Subcutaneous abdominal adipose tissue (tissue), 5 donors: ENCODE measurements at regions not wholly inside any gene's neighbourhood (a gene's known extent, or its start where the extent isn't known, plus 50 kb on each side); places are given as distances from the start of the nearest gene placed in this dataset.

Source experiments
- H3K27ac ChIP-seq: one replicate; pipeline ENCODE4 v1.7.0; 2013; ENCODE audit warnings: low read depth, mild to moderate bottlenecking, inconsistent platforms, low read length, moderate library complexity
- H3K27me3 ChIP-seq, 5 donors: one replicate each; pipeline ENCODE4 v1.7.0; 2013; ENCODE audit warnings: low read length in 5 of 5, inconsistent platforms in 1 of 5; ENCODE audit not compliant: control insufficient read depth in 5 of 5, insufficient read depth in 4 of 5
- H3K36me3 ChIP-seq, 5 donors: one replicate each; pipeline ENCODE4 v1.7.0; 2013; ENCODE audit warnings: low read length in 5 of 5; ENCODE audit not compliant: control insufficient read depth in 5 of 5, insufficient read depth in 5 of 5
- H3K4me1 ChIP-seq, 5 donors: one replicate each; pipeline ENCODE4 v1.7.0; 2013; ENCODE audit warnings: low read length in 5 of 5, mild to moderate bottlenecking in 3 of 5, moderate library complexity in 1 of 5; ENCODE audit not compliant: control insufficient read depth in 5 of 5, insufficient read depth in 5 of 5
- H3K4me3 ChIP-seq, 5 donors: one replicate each; pipeline ENCODE4 v1.7.0; 2013; ENCODE audit warnings: low read length in 5 of 5, low read depth in 1 of 5
- H3K9ac ChIP-seq, 5 donors: one replicate each; pipeline ENCODE4 v1.7.0; 2013; ENCODE audit warnings: low read length in 5 of 5, mild to moderate bottlenecking in 4 of 5, moderate library complexity in 3 of 5
- H3K9me3 ChIP-seq, 5 donors: one replicate each; pipeline ENCODE4 v1.7.0; 2013; ENCODE audit warnings: low read length in 5 of 5; ENCODE audit not compliant: control insufficient read depth in 5 of 5
- donor health status: healthy.
- donor health status: healthy.
- donor health status: healthy.
- donor health status: healthy.
- donor health status: healthy.

DNA sequence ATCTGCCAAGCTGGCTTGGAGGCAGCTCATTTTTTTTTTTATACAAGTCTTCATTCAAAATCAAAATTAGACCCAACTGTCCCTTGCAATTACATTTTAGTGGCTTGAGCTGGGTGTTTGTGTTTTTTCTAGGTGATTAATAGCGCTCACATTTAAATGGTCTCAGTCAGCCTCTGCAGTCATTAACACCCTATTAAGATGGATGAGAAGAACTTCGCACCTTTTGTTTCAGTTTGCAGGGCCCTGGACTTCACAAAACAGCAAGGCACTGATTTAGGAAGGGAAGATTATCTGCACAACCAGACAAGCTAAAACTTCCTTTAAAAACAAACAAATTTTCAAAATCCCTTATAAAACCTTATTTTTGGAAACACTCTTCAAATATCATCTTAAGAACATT is 374.8 kb downstream of the EFNA5 start:
- H3K27me3 ChIP-seq: no peaks in the 10 kb centered on the region
- no peaks in the 10 kb centered on the region for H3K9me3 ChIP-seq
- no peak overlapping the region for H3K9ac ChIP-seq
- no peak overlapping the region for H3K4me3 ChIP-seq
- H3K4me1 ChIP-seq: peaks cover 0 to 12% (median 0%) of the 10 kb centered on the region in 5 donors
- H3K36me3 ChIP-seq: no peaks in the 10 kb centered on the region
- no peak overlapping the region for H3K27ac ChIP-seq

DNA sequence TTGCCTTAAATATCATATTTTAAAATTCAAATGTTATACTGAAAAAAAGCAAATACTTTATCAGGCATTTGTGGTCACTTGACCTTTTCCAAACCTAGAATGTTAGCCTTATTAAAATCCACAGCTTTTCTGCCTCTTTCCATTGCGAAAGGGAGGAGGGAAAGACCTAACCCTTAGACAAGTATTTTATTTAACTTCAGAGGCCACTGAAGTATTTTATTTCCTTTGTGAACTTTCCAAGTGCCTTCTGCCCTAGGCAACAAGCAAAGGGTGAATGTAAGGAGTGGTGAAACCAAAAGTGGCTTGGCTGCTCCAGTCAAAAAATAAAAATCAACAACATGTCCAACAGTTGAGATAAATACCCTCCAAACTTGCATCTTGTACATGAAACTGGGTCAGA is 376.1 kb downstream of the EFNA5 start:
- Histone ChIP-seq H3K36me3 (no peaks in the 10 kb centered on the region), H3K9ac (no peak overlapping the region), H3K4me3 (no peak overlapping the region), H3K27ac (no peak overlapping the region), H3K9me3 (no peaks in the 10 kb centered on the region), H3K27me3 (no peaks in the 10 kb centered on the region), H3K4me1 (peaks cover 0 to 9% (median 0%) of the 10 kb centered on the region in 5 donors)

DNA sequence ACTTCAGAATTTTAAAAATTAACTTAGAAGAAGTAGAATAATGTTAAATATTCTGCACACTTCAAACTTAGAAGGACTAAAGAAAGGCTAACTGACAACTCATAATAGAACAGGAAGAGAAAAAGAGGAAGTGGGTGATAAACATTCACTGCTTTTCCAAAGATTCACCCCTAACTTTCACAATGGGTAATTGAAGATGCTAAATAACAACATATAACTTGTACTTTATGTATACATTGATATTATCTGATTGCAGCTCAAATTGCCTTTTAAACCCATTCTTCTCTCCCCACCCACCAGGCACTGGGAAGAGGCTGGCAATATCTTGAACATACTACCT is 376.6 kb downstream of the EFNA5 start:
- Histone ChIP-seq H3K27ac (no peak overlapping the region), H3K36me3 (no peaks in the 10 kb centered on the region), H3K27me3 (no peaks in the 10 kb centered on the region)

DNA sequence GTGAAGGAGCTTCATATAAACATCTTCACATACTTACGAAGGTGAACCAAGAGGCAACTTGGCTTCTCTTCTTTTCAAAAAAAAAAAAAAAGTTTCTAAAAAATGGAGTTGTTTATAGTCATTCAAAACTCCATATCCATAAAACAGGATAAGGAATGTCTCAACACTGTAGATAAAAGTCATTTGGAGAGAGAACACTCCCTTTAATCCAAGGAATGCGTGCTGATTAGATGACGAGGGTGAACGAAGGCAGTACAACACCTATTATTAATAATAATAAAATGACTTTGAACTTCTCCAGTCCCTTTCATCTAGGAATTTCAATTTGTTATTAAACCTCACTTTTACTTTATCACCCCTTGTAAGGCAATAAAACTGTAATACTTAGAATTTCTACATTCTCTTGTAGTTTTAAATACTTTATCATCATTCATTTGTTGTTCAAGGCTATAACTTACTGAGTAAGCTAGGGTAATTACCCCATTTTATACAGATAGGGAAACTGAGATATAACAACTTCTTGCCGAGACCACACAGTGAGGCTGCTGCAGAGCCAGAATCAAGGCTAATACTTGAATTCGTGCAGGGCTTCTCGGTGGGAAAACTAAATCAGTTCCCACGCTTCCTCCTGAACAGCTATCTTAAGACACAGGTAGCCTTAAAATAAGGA is 377.1 kb downstream of the EFNA5 start:
- H3K4me3 ChIP-seq: no peak overlapping the region
- no peaks in the 10 kb centered on the region for H3K9me3 ChIP-seq
- H3K36me3 ChIP-seq: no peaks in the 10 kb centered on the region
- H3K9ac ChIP-seq: no peak overlapping the region
- no peaks in the 10 kb centered on the region for H3K27me3 ChIP-seq
- peaks cover 0 to 9% (median 0%) of the 10 kb centered on the region in 5 donors for H3K4me1 ChIP-seq
- H3K27ac ChIP-seq: no peak overlapping the region

More for the DNA sequence above, 376.6 kb downstream of the EFNA5 start:
- H3K4me1 ChIP-seq: peaks cover 0 to 9% (median 0%) of the 10 kb centered on the region in 5 donors
- no peak overlapping the region for H3K9ac ChIP-seq
- no peaks in the 10 kb centered on the region for H3K9me3 ChIP-seq
- no peak overlapping the region for H3K4me3 ChIP-seq

DNA sequence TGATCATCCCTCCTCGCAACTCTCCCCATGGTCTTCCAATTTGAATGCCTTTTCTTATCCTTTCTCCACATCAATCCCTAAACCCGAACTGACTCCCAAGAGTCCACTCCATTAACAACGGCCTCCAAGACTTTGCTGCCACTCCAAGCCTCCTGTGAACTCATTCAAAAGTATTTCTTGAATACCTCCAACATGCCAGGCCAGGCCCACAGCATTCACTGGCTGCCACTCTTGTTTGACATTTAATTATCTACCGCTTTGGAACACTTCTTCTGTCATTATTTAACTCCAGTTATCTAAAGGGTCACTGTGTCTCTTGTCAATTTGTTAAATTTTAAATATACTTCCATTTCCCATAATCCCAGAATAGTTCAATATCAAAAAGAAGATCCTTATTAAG is 378.9 kb downstream of the EFNA5 start:
- Histone ChIP-seq H3K9ac (no peak overlapping the region), H3K36me3 (no peaks in the 10 kb centered on the region), H3K4me1 (peaks cover 0 to 9% (median 0%) of the 10 kb centered on the region in 5 donors), H3K27me3 (no peaks in the 10 kb centered on the region), H3K9me3 (no peaks in the 10 kb centered on the region), H3K27ac (no peak overlapping the region), H3K4me3 (no peak overlapping the region)

DNA sequence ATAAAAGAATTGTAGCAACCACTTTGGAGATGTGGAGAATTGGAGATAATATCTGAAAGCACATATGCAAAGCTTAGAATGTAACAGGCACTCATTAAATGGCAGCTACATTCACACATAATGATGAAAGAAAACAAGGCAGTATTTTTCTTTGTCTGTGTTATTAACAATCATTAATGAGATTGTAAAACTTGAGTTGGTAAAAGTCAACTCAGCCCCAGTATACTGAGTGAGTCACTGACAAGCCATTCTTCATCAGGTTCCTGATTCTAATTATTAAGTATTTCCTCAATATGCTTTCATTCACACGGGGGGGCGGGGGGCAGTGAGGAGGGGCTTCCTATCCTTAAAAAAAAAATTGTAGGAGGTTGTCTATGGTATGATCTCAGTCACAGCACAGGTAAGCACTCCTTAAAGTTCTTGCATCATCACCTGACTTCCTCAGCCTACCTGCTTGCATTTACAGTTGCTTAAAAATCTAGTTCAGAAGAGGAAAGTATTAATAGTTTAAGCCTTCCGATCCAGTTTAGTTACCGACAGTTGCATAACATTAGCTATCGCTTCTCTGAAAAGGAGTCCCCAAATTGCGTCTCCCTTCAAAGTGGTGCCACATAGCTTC is 379.8 kb downstream of the EFNA5 start:
- H3K27ac ChIP-seq: no peak overlapping the region
- no peaks in the 10 kb centered on the region for H3K36me3 ChIP-seq
- no peak overlapping the region for H3K9ac ChIP-seq
- H3K9me3 ChIP-seq: no peaks in the 10 kb centered on the region
- H3K27me3 ChIP-seq: no peaks in the 10 kb centered on the region
- H3K4me3 ChIP-seq: no peak overlapping the region
- H3K4me1 ChIP-seq: peaks cover 0 to 9% (median 0%) of the 10 kb centered on the region in 5 donors

DNA sequence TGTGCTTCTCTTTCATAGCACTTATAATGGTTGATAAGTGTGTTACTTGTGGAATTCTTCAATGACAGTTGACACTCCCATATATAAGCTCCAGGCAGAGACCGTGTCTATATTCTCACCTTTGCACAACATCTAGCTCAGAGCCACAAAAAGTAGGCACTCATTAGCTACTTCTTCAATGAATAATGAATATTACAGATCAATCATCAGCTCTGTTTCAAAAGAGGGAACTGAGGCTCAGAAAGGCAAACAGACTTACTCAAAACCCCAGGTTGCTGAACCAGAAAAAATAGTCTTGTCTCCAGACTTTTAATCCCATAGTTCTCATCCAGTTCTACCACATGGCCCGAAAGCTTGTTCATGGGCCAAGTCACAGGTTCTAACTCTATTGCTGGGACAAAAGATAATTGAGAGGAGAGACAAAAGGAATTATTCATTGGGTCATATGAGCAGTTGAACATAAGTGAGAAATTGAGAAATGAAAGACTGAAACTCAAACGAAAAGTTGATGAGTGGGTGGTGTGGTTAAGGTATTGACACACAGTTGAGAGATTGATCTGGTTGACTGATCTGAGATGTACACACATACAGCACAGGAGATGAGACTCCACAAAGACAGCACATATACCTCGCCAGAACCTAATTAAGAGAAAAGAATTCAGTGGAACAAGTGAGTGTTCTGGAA is 381.6 kb downstream of the EFNA5 start:
- Histone ChIP-seq H3K9ac (no peak overlapping the region), H3K27me3 (no peaks in the 10 kb centered on the region), H3K9me3 (no peaks in the 10 kb centered on the region), H3K4me3 (no peak overlapping the region), H3K27ac (no peak overlapping the region), H3K36me3 (no peaks in the 10 kb centered on the region), H3K4me1 (no peaks in the 10 kb centered on the region)

DNA sequence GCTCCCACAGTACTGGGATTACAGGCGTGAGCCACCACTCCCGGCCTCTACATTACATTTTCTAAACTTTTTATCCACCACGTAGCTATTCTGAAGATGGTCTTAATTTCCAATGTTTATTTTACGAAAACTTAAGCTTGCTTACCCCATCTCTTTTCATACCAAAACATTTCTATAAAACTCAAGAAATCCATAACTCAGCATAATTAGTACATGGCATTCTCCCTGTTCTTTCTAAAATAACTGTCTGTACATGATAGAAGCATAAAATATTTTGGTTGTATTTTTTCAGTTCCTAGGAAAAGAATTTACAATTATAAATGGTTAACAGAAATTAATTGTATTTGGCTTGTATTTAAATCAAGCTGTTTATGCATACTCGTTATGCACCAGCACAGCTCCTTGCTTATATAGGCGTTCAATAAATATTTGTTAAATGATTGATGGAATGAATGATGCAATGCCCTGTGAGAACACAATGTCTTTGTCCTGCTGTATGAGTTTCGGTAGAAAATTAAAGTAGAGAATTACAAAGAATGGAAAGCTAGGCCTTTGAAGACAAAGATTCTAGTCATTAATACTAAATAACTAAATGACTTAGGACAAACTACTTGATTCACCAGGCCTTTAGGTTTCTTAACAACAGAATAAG is 384.2 kb downstream of the EFNA5 start:
- H3K9ac ChIP-seq: no peak overlapping the region
- no peak overlapping the region for H3K27ac ChIP-seq
- H3K4me3 ChIP-seq: no peak overlapping the region
- no peaks in the 10 kb centered on the region for H3K36me3 ChIP-seq
- H3K4me1 ChIP-seq: no peaks in the 10 kb centered on the region
- no peaks in the 10 kb centered on the region for H3K27me3 ChIP-seq
- H3K9me3 ChIP-seq: no peaks in the 10 kb centered on the region

DNA sequence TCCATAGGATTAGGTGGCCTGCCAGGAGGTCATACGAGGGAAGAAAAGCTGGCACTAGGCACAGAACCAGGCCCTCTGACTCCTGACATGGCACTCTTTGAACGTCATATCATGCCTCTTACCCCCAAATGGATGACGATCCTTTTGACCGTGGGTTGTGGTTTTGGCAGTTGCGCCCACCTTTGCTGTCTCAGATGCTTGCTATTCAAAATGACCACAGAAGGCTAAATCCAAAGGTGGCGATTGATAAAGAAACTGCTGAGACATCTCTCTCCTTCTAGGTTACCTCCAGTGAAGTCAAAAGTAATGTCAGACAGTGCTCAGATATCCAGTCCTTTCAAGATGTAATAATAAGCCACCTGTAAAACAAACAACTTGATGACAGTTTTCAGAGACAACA is 385.0 kb downstream of the EFNA5 start:
- H3K9me3 ChIP-seq: no peaks in the 10 kb centered on the region
- H3K36me3 ChIP-seq: no peaks in the 10 kb centered on the region
- H3K27me3 ChIP-seq: no peaks in the 10 kb centered on the region
- no peak overlapping the region for H3K9ac ChIP-seq
- H3K4me1 ChIP-seq: no peaks in the 10 kb centered on the region
- no peak overlapping the region for H3K4me3 ChIP-seq
- no peak overlapping the region for H3K27ac ChIP-seq
